Cardiac fibroblast (primary cell): ENCODE measurements at regions not wholly inside any gene's neighbourhood (a gene's known extent, or its start where the extent isn't known, plus 50 kb on each side); places are given as distances from the start of the nearest gene placed in this dataset.

Experiments used
- DNase-seq, 2 donors: peaks; one replicate each; pipeline versions ENCODE4 v3.0.0 to v3.0.0-alpha.2; 2010; ENCODE audit warnings: low read depth in 2 of 2
- H3K4me3 ChIP-seq, 2 donors: replicated peaks in 1 of 2; 1 replicate in 1 of 2; 2 replicates in 1 of 2; pipeline ENCODE4 v1.5.1; 2011; ENCODE audit warnings: low read depth in 2 of 2, low read length in 2 of 2, mild to moderate bottlenecking in 2 of 2, moderate library complexity in 1 of 2
- CTCF ChIP-seq: IDR thresholded peaks from one replicate; pipeline ENCODE4 v1.5.1; 2011; ENCODE audit warnings: low read depth, mild to moderate bottlenecking, low read length, inconsistent platforms

GRCh38 chr1:17927952-17928351, 172.8 kb downstream of the ACTL8 start:
- H3K4me3 ChIP-seq, result no peak overlapping the region
- DNase-seq, result no peak
- no peak for TF ChIP-seq CTCF

DNA sequence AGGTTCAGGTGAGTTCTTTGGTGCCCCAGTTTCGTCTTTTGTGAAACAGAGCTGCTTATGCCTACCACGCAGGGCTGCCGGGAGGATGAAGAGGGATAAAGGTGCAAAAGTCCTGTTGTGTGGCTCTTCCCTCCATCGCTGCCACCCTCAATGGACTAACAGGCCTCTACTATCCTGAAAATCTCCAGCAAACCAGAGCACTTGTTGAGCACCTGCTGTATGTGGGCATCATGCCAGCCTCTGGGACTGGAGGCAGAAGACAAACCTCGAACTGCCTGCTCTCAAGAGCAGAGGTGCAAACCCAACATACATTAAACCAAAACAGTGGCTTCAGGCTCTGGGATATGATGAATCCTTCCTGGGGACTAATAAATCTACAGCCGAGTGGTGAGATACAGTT, 174.1 kb downstream of the ACTL8 start:
- DNase-seq, result no peak
- no peak overlapping the region for H3K4me3 ChIP-seq
- TF ChIP-seq CTCF, result no peak

DNA sequence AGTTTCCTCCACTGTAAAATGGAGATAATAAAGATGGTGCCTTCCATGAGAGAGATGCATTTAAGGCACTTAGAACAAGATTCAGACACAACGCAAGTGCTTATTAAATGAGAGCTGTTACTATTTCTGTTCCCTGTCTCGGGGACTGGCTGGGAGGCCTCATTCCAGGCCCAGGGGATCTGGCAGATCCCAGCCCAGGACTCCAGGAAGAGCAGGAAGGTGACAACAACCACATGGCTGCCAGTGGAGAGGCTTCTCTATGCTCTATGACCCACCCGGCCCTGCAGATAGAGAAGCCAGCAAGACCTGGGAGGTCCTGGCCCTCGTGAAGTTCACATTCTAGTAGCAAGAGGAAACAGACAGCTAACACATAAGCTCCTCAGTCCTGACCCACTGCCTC, 175.5 kb downstream of the ACTL8 start:
- no peak overlapping the region for H3K4me3 ChIP-seq
- DNase-seq, result no peak
- TF ChIP-seq CTCF, result no peak

GRCh38 chr1:17932164-17932563, 175.4 kb upstream of the IGSF21 start:
- TF ChIP-seq CTCF, result no peak
- no peak overlapping the region for H3K4me3 ChIP-seq
- DNase-seq, result no peak

- no peak overlapping the region for H3K4me3 ChIP-seq
- no peak for DNase-seq
- TF ChIP-seq CTCF, result no peak
Observed at GRCh38 chr1:17933501-17933900, 174.1 kb upstream of the IGSF21 start.

GRCh38 chr1:17933971-17934370, 173.6 kb upstream of the IGSF21 start:
- TF ChIP-seq CTCF, result no peak
- no peak for DNase-seq
- H3K4me3 ChIP-seq, result no peak overlapping the region

DNA sequence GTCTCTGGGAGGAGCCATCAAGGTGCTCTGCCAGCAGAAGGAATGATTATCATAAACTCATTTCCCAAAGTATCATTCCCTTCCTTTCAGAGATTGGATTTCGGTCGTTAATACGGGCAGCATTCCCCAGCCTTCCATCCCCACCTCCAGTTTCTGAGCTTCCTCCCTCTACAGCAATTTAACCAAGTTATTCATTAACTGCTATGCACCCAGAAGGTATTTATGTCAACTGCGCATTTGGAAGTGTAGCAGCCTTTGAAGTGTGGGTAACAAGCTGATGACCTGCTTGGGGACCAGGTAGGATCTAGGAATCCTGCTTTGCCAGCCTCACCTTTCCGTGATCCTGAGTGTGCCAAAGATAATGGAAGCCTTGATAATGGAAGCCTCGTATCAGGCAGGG, 172.4 kb upstream of the IGSF21 start:
- TF ChIP-seq CTCF, result no peak
- no peak overlapping the region for H3K4me3 ChIP-seq
- no peak for DNase-seq
